PC-3 (cell line): ENCODE measurements at regions not wholly inside any gene's neighbourhood (a gene's known extent, or its start where the extent isn't known, plus 50 kb on each side); places are given as distances from the start of the nearest gene placed in this dataset.
"Not testable (repeated sequence)": the region's sequence is repeated elsewhere in the genome, so short reads cannot be mapped to it uniquely, and the experiment has no call there.

Experiments used
- EZH2 ChIP-seq: fragments of 300-600 bp; sonication (generic); IDR thresholded peaks from one replicate; pipeline ENCODE4 v1.6.1; 2017; ENCODE audit warnings: antibody characterized with exemption, mild to moderate bottlenecking, low read length; ENCODE audit not compliant: unreplicated experiment
- TF ChIP-seq, protein P1 (sequence below): fragments of 300-600 bp; sonication (generic); conservative IDR thresholded peaks from 2 replicates; pipeline ENCODE4 v1.5.1; 2017; ENCODE audit warnings: antibody characterized with exemption, low read depth, mild to moderate bottlenecking, low read length

DNA sequence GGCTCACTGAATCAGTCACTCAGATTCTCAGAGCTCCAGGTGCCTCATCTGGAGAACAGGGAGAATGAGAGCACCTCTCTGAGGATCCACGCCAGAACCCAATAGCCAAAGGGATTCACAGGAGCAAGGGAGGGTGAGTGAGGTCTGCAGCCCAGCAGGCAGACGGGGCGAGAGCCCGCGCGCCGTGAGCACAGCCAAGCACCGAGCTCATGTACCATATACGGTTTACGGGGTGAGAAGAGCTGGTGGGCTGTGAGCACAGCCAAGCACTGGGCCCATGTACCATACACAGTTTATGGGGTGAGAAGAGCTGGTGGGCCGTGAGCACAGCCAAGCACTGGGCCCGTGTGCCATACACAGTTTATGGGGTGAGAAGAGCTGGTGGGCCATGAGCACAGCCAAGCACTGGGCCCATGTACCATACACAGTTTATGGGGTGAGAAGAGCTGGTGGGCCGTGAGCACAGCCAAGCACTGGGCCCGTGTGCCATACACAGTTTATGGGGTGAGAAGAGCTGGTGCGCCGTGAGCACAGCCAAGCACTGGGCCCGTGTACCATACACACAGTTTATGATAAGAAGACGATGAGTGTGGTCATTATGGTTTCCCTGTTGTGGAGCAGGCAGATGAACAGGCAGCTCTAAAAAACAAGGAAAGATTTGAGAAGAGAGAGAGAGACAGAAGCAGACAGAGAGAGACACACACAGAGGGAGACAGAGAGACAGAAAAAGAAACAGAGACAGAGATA lies 125.7 kb upstream of the ANO1 start:
- TF ChIP-seq, protein P1, sequence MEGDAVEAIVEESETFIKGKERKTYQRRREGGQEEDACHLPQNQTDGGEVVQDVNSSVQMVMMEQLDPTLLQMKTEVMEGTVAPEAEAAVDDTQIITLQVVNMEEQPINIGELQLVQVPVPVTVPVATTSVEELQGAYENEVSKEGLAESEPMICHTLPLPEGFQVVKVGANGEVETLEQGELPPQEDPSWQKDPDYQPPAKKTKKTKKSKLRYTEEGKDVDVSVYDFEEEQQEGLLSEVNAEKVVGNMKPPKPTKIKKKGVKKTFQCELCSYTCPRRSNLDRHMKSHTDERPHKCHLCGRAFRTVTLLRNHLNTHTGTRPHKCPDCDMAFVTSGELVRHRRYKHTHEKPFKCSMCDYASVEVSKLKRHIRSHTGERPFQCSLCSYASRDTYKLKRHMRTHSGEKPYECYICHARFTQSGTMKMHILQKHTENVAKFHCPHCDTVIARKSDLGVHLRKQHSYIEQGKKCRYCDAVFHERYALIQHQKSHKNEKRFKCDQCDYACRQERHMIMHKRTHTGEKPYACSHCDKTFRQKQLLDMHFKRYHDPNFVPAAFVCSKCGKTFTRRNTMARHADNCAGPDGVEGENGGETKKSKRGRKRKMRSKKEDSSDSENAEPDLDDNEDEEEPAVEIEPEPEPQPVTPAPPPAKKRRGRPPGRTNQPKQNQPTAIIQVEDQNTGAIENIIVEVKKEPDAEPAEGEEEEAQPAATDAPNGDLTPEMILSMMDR = not testable (repeated sequence)
- not testable (repeated sequence) for TF ChIP-seq EZH2
